HL-60 (cell line): ENCODE measurements at regions not wholly inside any gene's neighbourhood (a gene's known extent, or its start where the extent isn't known, plus 50 kb on each side); places are given as distances from the start of the nearest gene placed in this dataset.
A peak's percentile ranks its signal among the peaks of the same experiment; 100 is the strongest.

Experiments
- CTCF ChIP-seq: IDR thresholded peaks from one replicate; pipeline ENCODE4 v1.5.1; 2011; ENCODE audit warnings: low read length, control low read depth, inconsistent platforms; ENCODE audit not compliant: insufficient read depth
- GABPA ChIP-seq: IDR thresholded peaks from 2 replicates; pipeline ENCODE4 v1.6.1; 2012; ENCODE audit warnings: low read depth
- POLR2AphosphoS5 ChIP-seq: IDR thresholded peaks from 2 replicates; pipeline ENCODE4 v1.6.1; 2012; ENCODE audit warnings: low read depth
- REST ChIP-seq: IDR thresholded peaks from 2 replicates; pipeline ENCODE4 v1.6.1; 2012; ENCODE audit warnings: low read depth; ENCODE audit not compliant: insufficient replicate concordance

GRCh38 chr6:140897349-140897748 is 1235.4 kb upstream of the GJE1 start:
- TF ChIP-seq CTCF: no peak
- TF ChIP-seq POLR2AphosphoS5: peak; percentile 63; the same call in 1 of the 2 replicates
- no peak for TF ChIP-seq GABPA
- TF ChIP-seq REST: no peak
